K562 (cell line): ENCODE measurements at regions not wholly inside any gene's neighbourhood (a gene's known extent, or its start where the extent isn't known, plus 50 kb on each side); places are given as distances from the start of the nearest gene placed in this dataset.
A peak's percentile ranks its signal among the peaks of the same experiment; 100 is the strongest.

Experiments
- ATAC-seq: fragments of 200-7000 bp; cut with Tn5 transposase; 3 replicates; pipeline ENCODE4 v1.9.1; 2020; ENCODE audit warnings: moderate library complexity
- BruUV-seq: library from RNA; stranded (reverse); fragments of 400-500 nt; replicated peaks from 2 replicates; lab custom pipeline; 2021; lab: Mats Ljungman, UMichigan
- CTCF ChIA-PET: fragments of 300-600 bp; formaldehyde crosslinking; extraction: SDS; loops from one replicate; lab custom pipeline; 2021; ENCODE audit warnings: low intra/inter-chr PET ratio; lab: Yijun Ruan, JAX
- POLR2A ChIA-PET: fragments of 300-600, 350-650 bp; sonication (Branson Sonifier 250); formaldehyde crosslinking; extraction: SDS; loops from one replicate; lab custom pipeline; 2021; ENCODE audit warnings: antibody characterized with exemption, inconsistent platforms; lab: Yijun Ruan, JAX
- DNase-seq, 4 experiments: peaks; one replicate each; pipeline versions ENCODE4 v3.0.0 to v3.0.0-alpha.2; 2011 to 2018; ENCODE audit warnings: low spot score in 3 of 4, mixed read lengths in 3 of 4; ENCODE audit errors: extremely low read depth in 1 of 4
- FAIRE-seq: peaks from 2 replicates; lab custom pipeline; 2011; peaks lifted over from hg19 to GRCh38; lab: Jason Lieb, UNC
- H2AFZ ChIP-seq: 2 replicates; pipeline ENCODE4 v1.6.0; 2011; ENCODE audit warnings: low read depth, low read length, control low read depth, inconsistent platforms
- H3K27ac ChIP-seq: fragments of 200-600 bp; 3 replicates; pipeline ENCODE4 v1.8.0; 2011; ENCODE audit warnings: low read depth, mild to moderate bottlenecking, control low read depth, inconsistent platforms, low read length, moderate library complexity, mixed read lengths; ENCODE audit errors: extremely low read depth
- H3K27me3 ChIP-seq, 2 experiments: fragments of 300-600 bp in 1 of 2; 2 replicates in 1 of 2; 3 replicates in 1 of 2; pipeline versions ENCODE4 v1.6.0 to v1.8.0; 2011; ENCODE audit warnings: inconsistent platforms in 2 of 2, low read length in 2 of 2, mild to moderate bottlenecking in 1 of 2, mixed read lengths in 1 of 2, moderate library complexity in 1 of 2; ENCODE audit not compliant: control insufficient read depth in 2 of 2, insufficient read depth in 2 of 2
- H3K36me3 ChIP-seq: fragments of 300-600 bp; 3 replicates; pipeline ENCODE4 v1.8.0; 2011; ENCODE audit warnings: mild to moderate bottlenecking, low read length, inconsistent platforms; ENCODE audit not compliant: control insufficient read depth, insufficient read depth
- H3K4me1 ChIP-seq, 2 experiments: fragments of 200-600 bp in 1 of 2; replicated peaks in 1 of 2; 2 replicates in 1 of 2; 3 replicates in 1 of 2; pipeline versions ENCODE4 v1.5.1 to v1.8.0; 2011; ENCODE audit warnings: inconsistent platforms in 2 of 2, low read length in 2 of 2, mild to moderate bottlenecking in 1 of 2, mixed read lengths in 1 of 2, moderate library complexity in 1 of 2; ENCODE audit not compliant: control insufficient read depth in 2 of 2, insufficient read depth in 2 of 2
- H3K4me2 ChIP-seq: 2 replicates; pipeline ENCODE4 v1.6.1; 2011; ENCODE audit warnings: low read length, control low read depth, inconsistent platforms, mixed read lengths; ENCODE audit not compliant: insufficient read depth
- H3K4me3 ChIP-seq: fragments of 200-600 bp; sonication (generic), shearing (Covaris generic); 2 replicates; pipeline ENCODE4 v1.5.1; 2016; ENCODE audit warnings: control low read depth, inconsistent platforms
- H3K79me2 ChIP-seq: fragments of 200-600 bp; 3 replicates; pipeline ENCODE4 v1.8.0; 2011; ENCODE audit warnings: low read length, inconsistent platforms; ENCODE audit not compliant: control insufficient read depth, insufficient read depth
- H3K9ac ChIP-seq, 2 experiments: 2 replicates each; pipeline versions ENCODE4 v1.6.0 to v1.6.1; 2011; ENCODE audit warnings: low read depth in 2 of 2, low read length in 2 of 2, control low read depth in 1 of 2, inconsistent platforms in 1 of 2, mild to moderate bottlenecking in 1 of 2, mixed read lengths in 1 of 2; ENCODE audit not compliant: insufficient read depth in 1 of 2
- H3K9me1 ChIP-seq: one replicate; pipeline ENCODE4 v1.6.0; 2011; ENCODE audit warnings: inconsistent platforms, mild to moderate bottlenecking, low read length, moderate library complexity; ENCODE audit not compliant: control insufficient read depth, insufficient read depth
- H3K9me3 ChIP-seq: replicated peaks from 2 replicates; pipeline ENCODE4 v1.5.1; 2011; ENCODE audit warnings: low read depth, low read length, inconsistent platforms; ENCODE audit not compliant: control insufficient read depth, insufficient read depth
- H4K20me1 ChIP-seq: replicated peaks from 2 replicates; pipeline ENCODE4 v1.6.1; 2011; ENCODE audit warnings: low read length, inconsistent platforms, mixed read lengths; ENCODE audit not compliant: control insufficient read depth, insufficient read depth
- ATF6 ChIP-seq: sonication (generic); formaldehyde crosslinking; IDR thresholded peaks from 2 replicates; pipeline ENCODE4 v1.4.0; 2020; ENCODE audit warnings: mild to moderate bottlenecking, missing genetic modification reagents
- CREB1 ChIP-seq, 2 experiments: sonication (generic) in 1 of 2; formaldehyde crosslinking in 1 of 2; IDR thresholded peaks; 2 replicates each; pipeline versions ENCODE4 v1.6.1 to v1.8.0; 2012 to 2022; ENCODE audit warnings: inconsistent platforms in 1 of 2, mild to moderate bottlenecking in 1 of 2, missing genetic modification reagents in 1 of 2, moderate library complexity in 1 of 2
- GABPA ChIP-seq: fragments of 200-800 bp; sonication (Bioruptor generic); conservative IDR thresholded peaks from 2 replicates; pipeline ENCODE4 v1.6.1; 2016; ENCODE audit warnings: low read depth, missing genetic modification characterization, missing compliant biosample characterization
- HDGF ChIP-seq: fragments of 450-650 bp; IDR thresholded peaks from 2 replicates; pipeline ENCODE4 v1.6.1; 2016
- IRF1 ChIP-seq: sonication (generic); formaldehyde crosslinking; IDR thresholded peaks from 2 replicates; pipeline ENCODE4 v1.8.0; 2022; ENCODE audit warnings: missing genetic modification reagents, mild to moderate bottlenecking, borderline replicate concordance
- KLF10 ChIP-seq: fragments of 250-450 bp; sonication (Bioruptor Pico); IDR thresholded peaks from 2 replicates; pipeline ENCODE4 v1.6.1; 2021; ENCODE audit warnings: matching md5 sums
- PHTF2 ChIP-seq: fragments of 250-450 bp; sonication (Bioruptor Pico); IDR thresholded peaks from 2 replicates; pipeline ENCODE4 v1.5.0; 2021; ENCODE audit warnings: mild to moderate bottlenecking
- RBM15 ChIP-seq: fragments of 200-400 bp; formaldehyde crosslinking; IDR thresholded peaks from 2 replicates; pipeline ENCODE4 v1.6.1; 2018; ENCODE audit warnings: mild to moderate bottlenecking, low read length, moderate library complexity; ENCODE audit not compliant: insufficient read depth
- RCOR1 ChIP-seq, 2 experiments: IDR thresholded peaks; 2 replicates each; pipeline ENCODE4 v1.6.1; 2012; ENCODE audit warnings: low read depth in 2 of 2, low read length in 2 of 2, borderline replicate concordance in 1 of 2, improper control_type of control experiment in 1 of 2
- SMAD2 ChIP-seq: fragments of 150-350 bp; IDR thresholded peaks from 2 replicates; pipeline ENCODE4 v1.6.1; 2014; ENCODE audit warnings: low read depth, mild to moderate bottlenecking, low read length
- SPI1 ChIP-seq: IDR thresholded peaks from 2 replicates; pipeline ENCODE4 v1.6.1; 2011; ENCODE audit warnings: low read depth, low read length, control low read depth, borderline replicate concordance
- ZBTB1 ChIP-seq: sonication (generic); formaldehyde crosslinking; IDR thresholded peaks from 2 replicates; pipeline ENCODE4 v1.8.1; 2023; ENCODE audit warnings: missing genetic modification reagents, low read depth, mild to moderate bottlenecking, borderline replicate concordance
- ZC3H4 ChIP-seq: sonication (generic); formaldehyde crosslinking; IDR thresholded peaks from 2 replicates; pipeline ENCODE4 v1.9.0; 2021; ENCODE audit warnings: missing genetic modification reagents, borderline replicate concordance
- ZFP30 ChIP-seq: fragments of 250-450 bp; sonication (Bioruptor Pico); IDR thresholded peaks from 2 replicates; pipeline ENCODE4 v1.8.0; 2022; ENCODE audit warnings: moderate library complexity, mild to moderate bottlenecking, inconsistent platforms, borderline replicate concordance
- ZNF146 ChIP-seq: IDR thresholded peaks from one replicate; pipeline ENCODE4 v1.6.1; 2018; ENCODE audit warnings: missing compliant biosample characterization; ENCODE audit not compliant: unreplicated experiment
- ZNF212 ChIP-seq: fragments of 450-650 bp; formaldehyde crosslinking; IDR thresholded peaks from 2 replicates; pipeline ENCODE4 v1.4.0; 2020; ENCODE audit warnings: mild to moderate bottlenecking
- ZNF232 ChIP-seq: sonication (generic); formaldehyde crosslinking; IDR thresholded peaks from 2 replicates; pipeline ENCODE4 v1.8.0; 2022; ENCODE audit warnings: mild to moderate bottlenecking, missing genetic modification reagents
- WGBS: fragments of 100-300 bp; shearing (Covaris generic); methylation state at CpG from one replicate; pipeline ENCODE4 v1.1.6; 2016; ENCODE audit warnings: low coverage, mixed read lengths; ENCODE audit not compliant: insufficient coverage; ENCODE audit errors: missing lambda C conversion rate; 5-methylcytosine and 5-hydroxymethylcytosine counted together
- in situ Hi-C: fragments of 300-500 bp; cut with MboI; formaldehyde crosslinking; loops from 4 replicates; pipeline ENCODE4 v1.15.0; 2018; ENCODE audit warnings: inconsistent platforms, mixed read lengths
- intact Hi-C: fragments of 100-400 bp; cut with micrococcal nuclease; formaldehyde crosslinking; loops from 2 replicates; pipeline ENCODE4 v1.14.2; 2022
- TF ChIP-seq, protein P1 (sequence below), 2 experiments: fragments of 450-650 bp; conservative IDR thresholded peaks; 2 replicates each; pipeline ENCODE4 v1.6.1; 2017; ENCODE audit warnings: mild to moderate bottlenecking in 2 of 2, moderate library complexity in 2 of 2

DNA sequence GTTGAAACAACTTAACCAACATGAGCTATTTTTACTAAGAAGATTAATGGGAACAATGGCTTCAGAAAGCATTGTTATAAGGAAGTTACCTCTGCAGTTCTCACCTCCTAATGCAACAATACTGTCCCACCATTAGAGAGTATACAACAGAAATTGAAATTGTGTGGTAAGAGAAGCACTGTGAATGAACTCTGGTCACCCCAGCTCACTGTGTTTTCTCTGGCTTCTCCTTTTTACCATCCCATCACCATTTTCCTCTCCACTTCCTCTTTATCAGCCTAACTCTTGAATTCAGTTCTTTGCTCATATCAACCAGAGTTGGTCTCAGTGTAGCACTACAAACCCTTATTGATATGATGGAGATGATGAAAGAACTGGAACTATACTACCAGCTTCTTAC is 138.0 kb upstream of the POU2AF2 start:
- in situ Hi-C loops: no loop called here

GRCh38 chr11:111106641-111107040 is 138.9 kb upstream of the POU2AF2 start:
- Histone ChIP-seq H3K4me2 (no peak overlapping the region), H3K4me3 (no peak overlapping the region), H3K9me3 (no peaks in the 10 kb centered on the region), H3K79me2 (no peaks in the 10 kb centered on the region), H3K4me1 (no peaks in the 10 kb centered on the region), H3K27ac (no peak overlapping the region), H3K9me1 (no peaks in the 10 kb centered on the region), H4K20me1 (no peaks in the 10 kb centered on the region), H2AFZ (no peak overlapping the region), H3K9ac (no peak overlapping the region), H3K36me3 (no peaks in the 10 kb centered on the region), H3K27me3 (no peaks in the 10 kb centered on the region)
- in situ Hi-C loops: no loop called here
- intact Hi-C loops: no loop called here
- POLR2A ChIA-PET: no interaction called here
- FAIRE-seq (no peak), ATAC-seq (no peak), DNase-seq (no peak)
- 3% methylated on average over 2 of the region's 2 CpGs for WGBS
- BruUV-seq: no TSS peak
- CTCF ChIA-PET: no interaction called here
- TF ChIP-seq, protein P1, sequence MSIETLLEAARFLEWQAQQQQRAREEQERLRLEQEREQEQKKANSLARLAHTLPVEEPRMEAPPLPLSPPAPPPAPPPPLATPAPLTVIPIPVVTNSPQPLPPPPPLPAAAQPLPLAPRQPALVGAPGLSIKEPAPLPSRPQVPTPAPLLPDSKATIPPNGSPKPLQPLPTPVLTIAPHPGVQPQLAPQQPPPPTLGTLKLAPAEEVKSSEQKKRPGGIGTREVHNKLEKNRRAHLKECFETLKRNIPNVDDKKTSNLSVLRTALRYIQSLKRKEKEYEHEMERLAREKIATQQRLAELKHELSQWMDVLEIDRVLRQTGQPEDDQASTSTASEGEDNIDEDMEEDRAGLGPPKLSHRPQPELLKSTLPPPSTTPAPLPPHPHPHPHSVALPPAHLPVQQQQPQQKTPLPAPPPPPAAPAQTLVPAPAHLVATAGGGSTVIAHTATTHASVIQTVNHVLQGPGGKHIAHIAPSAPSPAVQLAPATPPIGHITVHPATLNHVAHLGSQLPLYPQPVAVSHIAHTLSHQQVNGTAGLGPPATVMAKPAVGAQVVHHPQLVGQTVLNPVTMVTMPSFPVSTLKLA (conservative IDR thresholded peaks at IDR 0.05): no peak
- no peak for TF ChIP-seq ZNF232
- TF ChIP-seq ZNF212 (CRISPR knock-in tag): no peak
- TF ChIP-seq IRF1 (CRISPR knock-in tag): no peak
- TF ChIP-seq ATF6 (CRISPR knock-in tag): no peak
- no peak for TF ChIP-seq PHTF2
- TF ChIP-seq HDGF: no peak
- TF ChIP-seq ZBTB1 (CRISPR knock-in tag): no peak
- no peak for TF ChIP-seq SMAD2
- TF ChIP-seq ZFP30 (CRISPR knock-in tag): no peak
- TF ChIP-seq ZNF146 (CRISPR knock-in tag): no peak

More for the DNA sequence above, 138.0 kb upstream of the POU2AF2 start:
- no peaks in the 10 kb centered on the region for H3K79me2 ChIP-seq
- no peak overlapping the region for H3K9ac ChIP-seq
- no peaks in the 10 kb centered on the region for H3K27me3 ChIP-seq
- H3K9me1 ChIP-seq: no peaks in the 10 kb centered on the region
- ChIA-PET CTCF (no interaction called here), POLR2A (no interaction called here)
- H3K4me3 ChIP-seq: no peak overlapping the region
- no peaks in the 10 kb centered on the region for H3K9me3 ChIP-seq
- no peak for ATAC-seq
- no TSS peak for BruUV-seq
- TF ChIP-seq SPI1: 0 out of 2 replicates have a peak, but pooled peaks have one; percentile 8
- no peak for TF ChIP-seq KLF10
- TF ChIP-seq RCOR1 (IDR thresholded peaks at IDR 0.05; ENCODE audit: borderline replicate concordance in 1 of 2, low read depth in 2 of 2, low read length in 2 of 2): no peak
- TF ChIP-seq CREB1 (IDR thresholded peaks at IDR 0.05): no peak
- TF ChIP-seq CREB1 (CRISPR knock-in tag; IDR thresholded peaks at IDR 0.05): no peak
- TF ChIP-seq GABPA (tag): no peak
- TF ChIP-seq ZC3H4 (CRISPR knock-in tag): no peak
- no peak for TF ChIP-seq RBM15
- no peak overlapping the region for H3K27ac ChIP-seq
- H3K4me2 ChIP-seq: no peak overlapping the region
- no peaks in the 10 kb centered on the region for H4K20me1 ChIP-seq
- no peak for DNase-seq
- FAIRE-seq: no peak
- no peaks in the 10 kb centered on the region for H3K36me3 ChIP-seq
- H2AFZ ChIP-seq: no peak overlapping the region
- intact Hi-C loops: no loop called here
- no peaks in the 10 kb centered on the region for H3K4me1 ChIP-seq
